GM19240 (cell line): ENCODE measurements at regions not wholly inside any gene's neighbourhood (a gene's known extent, or its start where the extent isn't known, plus 50 kb on each side); places are given as distances from the start of the nearest gene placed in this dataset.

Experiments
- DNase-seq: peaks from one replicate; pipeline ENCODE4 v3.0.0; 2011; ENCODE audit warnings: low spot score; ENCODE audit not compliant: insufficient read length

DNA sequence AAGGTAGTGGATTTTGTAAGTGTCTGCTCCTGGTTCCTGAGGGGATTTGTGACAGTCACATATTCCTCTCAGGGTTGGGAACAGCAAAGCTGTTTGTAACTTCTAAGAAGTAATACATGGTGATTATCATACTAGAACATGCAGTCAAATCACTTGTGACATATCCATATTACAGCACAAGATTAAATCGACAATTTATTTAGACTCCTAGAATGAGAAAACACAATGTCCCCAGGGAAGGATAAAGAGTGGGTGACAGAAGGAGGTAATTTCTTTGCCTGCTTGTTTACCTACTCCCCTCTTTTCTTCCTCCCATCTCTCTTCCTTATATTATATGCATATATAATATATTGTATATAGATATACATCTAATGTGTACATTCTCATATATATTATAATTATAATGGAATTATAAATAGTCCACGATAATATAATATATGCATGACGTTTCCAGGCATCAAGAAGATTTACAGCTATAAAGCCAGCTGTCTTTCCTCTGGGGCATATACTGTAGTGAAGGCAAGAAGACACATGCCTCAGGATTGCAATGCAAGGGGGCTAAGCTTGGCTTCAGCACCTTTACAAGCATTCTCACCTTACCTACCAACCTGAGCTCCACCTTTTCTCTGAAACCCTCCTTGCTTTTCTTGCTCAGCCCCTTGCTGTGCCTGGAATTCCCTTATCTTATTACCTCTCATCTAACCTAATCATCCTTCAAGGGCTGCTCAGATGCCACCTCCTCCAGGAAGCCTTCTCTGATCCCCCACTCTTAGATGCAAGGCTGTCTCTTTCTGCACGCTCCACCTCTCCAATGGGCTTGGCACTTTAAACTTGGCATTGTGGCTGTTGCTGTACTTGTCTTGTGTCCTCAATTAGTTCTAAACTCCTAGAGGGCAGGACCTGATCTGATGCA is 73.1 kb upstream of the PIAS1 start:
- DNase-seq = no peak

DNA sequence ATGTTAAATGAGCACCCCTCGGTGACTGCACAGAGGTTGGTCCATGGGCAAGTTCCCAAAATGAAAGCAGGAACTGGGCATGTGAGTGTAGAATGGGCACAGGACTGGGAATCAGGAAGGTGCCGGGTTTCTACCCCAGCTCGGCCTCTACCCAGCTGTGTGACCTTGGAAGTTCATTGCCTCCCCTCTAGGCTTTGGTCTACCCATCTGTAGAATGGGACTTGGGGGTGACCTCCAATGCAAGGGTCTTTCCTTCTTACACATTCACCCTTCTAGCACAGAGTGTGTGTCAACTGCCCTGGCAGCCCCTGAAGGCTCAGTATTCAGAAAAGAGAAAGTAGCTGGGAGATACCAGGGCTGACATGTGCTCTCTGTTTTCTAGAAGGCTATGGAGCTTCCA is 72.3 kb upstream of the PIAS1 start:
- no peak for DNase-seq

DNA sequence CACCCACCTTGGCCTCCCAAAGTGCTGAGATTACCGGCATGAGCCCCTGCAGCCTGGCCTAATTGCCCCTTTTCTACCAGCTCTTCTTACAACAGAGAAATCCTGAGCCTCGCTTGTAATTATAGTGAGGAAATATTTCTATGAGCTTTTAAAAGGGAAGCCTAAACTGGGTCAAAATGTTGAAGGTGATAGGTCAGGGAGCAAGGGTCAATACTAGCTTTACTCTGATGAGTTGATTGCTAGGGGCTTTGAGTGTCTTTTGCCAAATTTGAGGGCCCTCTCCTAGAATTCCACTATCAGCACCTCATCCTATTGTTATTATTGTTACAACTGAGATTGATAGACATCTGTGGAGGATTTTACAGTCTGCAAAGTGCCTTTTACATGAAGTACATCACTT is 62.4 kb upstream of the PIAS1 start:
- DNase-seq = no peak

DNA sequence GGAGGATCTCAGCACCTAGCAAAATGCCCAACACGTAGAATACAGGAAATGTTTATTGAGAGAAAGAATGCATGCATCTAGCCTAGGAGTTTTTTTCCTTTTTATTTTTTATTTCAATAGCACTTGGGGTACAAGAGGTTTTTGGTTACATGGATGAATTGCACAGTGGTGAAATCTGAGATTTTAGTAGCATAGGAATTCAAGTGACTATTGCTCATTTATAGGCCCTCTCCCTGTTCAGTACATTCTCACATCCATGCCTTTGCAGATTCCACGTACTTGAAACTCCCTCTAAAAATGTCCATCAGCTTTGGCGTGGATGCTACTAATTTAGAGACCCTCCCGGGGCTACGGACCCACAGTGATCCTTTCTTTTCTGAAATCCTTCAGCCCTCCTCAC is 61.7 kb upstream of the PIAS1 start:
- no peak for DNase-seq

DNA sequence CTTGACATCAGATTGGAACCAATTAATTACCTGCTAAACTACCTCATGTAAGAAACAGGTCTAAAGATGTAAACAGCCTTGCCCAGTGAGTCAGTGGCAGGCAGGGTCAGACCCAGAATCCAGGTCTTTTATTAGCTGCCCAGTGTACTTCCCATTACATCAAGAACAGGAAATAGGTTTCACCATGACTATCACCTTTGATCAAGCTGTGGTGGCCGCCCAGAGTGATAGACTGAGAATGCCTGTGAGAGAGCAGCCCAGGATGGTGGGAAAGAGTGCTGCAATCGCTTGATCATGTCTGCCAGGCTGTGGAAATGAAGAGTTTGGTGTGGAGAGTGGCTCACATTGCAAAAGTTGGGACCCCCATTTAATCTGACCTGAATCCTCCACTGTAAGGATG is 61.3 kb upstream of the PIAS1 start:
- no peak for DNase-seq

DNA sequence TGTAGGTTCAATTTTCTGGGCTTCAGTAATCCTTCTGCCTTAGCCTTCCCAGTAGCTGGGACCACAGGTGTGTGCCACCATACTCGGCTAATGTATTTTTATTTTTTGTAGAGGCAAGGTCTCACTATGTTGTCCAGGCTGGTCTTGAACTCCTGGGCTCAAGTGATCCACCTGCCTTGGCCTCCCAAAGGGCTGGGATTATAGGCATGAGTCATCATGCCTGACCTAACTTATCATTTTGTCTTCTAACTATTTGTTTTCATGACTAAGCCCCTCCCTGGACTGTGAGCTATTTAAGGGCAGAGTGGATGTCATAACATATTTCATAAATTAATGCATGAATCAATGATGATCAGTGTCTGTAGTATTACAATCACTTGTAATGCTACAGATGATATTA is 56.1 kb upstream of the PIAS1 start:
- no peak for DNase-seq

DNA sequence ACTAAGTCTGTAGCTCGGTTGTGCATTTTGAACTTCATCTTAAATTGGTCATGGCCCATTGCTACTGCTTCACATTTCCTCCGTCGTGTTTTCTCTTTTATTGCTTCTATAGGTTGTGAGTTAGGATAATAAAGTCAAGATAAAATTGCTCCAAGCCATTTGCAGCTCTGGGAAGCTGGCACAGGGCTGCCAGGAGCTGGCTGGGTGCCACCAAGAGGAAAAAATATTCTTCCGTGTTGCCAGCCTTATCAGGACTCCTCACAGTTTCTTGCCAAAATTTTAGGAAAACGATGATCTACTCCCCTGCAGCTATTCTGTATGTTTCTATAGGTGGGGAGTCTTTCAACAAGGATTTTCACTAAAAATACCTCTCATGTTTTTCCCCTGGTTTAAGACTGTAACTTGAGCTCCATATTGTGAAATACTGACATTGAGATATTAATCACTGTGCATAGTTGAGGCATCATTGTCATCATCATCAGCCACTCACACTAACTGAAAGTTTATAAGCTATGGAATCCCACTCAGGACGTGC is 55.4 kb upstream of the PIAS1 start:
- no peak for DNase-seq

DNA sequence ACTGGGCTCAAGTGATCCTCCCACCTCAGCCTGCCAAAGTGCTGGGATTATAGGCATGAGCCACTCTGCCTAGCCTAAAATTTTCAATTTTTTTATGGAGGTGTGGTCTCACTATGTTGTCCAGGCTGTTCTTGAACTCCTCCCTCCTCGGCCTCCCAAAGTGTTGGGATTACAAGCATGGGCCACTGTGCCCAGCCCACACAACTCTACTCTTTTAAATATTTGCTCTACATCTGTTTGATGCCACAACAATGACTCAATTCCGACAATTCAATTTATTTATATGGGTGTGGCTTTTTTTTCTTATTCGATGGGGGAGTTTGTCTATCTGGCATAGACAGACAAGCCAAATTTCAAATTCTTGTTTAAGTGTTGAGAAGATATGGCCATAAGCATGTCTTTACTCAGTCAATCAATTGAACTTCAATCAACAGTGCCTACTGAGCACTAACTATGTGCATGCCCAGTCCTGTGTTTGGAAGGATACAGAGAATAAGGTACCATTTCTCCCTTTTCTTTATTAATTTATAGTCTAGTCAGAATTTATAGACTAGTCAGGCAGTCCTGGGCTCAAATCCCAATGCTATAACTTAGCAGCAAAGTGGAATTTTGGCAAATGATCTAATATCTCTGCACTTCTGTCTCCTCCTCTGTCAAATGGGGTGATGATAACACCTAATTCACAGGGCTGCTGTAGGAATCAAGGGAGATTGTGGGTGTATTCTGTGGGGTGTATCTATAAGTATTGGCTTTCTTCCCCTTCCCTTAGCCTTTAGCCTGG is 54.6 kb upstream of the PIAS1 start:
- DNase-seq = no peak

DNA sequence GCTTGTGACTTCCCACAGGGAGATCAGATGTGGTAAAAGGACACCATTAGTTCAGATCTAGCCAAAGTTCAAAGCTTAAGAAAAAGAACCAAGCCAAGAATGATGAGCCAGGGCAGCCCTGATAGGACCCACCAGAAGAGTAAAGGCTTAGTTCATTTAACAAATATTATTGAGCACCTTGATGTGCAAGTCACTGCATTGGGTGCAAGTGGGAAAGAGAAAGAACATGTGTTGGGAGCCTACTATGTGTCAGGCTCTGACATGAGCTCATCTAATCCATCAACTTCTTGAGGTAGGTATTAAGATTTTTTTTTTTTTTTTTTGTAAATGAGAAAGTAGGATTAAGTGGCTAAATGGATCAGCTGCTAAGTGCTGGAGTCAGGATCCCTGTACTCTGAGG is 53.4 kb upstream of the PIAS1 start:
- no peak for DNase-seq

DNA sequence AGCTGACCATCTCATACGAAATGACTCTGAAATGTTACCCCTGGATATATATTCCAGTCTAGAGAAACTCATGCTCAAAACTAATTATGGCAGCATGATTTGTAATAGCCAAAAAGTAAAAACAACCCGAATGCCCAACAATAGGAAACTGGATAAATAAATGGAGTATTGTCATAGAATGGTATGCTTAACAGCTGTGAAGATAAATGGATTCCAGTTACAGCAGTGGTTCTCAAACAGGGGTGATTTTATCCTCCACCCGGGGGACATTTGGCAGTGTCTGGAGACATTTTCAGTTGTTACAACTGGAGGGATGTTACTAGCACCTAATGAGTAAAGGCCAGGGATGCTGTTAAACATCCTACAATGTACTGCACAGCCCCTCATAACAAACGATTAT is 52.3 kb upstream of the PIAS1 start:
- no peak for DNase-seq

DNA sequence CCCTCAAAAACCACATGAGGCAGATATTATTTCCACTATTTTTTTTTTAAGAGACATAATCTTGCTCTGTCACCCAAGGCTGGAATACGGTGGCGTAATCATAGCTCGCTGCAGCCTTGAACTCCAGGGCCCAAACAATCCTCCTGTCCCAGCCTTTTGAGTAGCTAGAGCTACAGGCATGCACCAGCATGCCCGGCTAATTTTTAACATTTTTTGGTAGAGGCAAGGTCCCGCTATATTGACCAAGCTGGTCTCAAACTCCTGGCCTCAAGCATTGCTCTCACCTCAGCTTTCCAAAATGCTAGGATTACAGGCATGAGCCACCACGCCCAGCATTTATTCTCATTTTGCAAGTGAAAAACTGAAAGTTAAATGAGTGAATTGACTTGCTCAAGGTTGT is 50.8 kb upstream of the PIAS1 start:
- DNase-seq = no peak
